Fibroblast of lung (primary cell): ENCODE measurements at regions not wholly inside any gene's neighbourhood (a gene's known extent, or its start where the extent isn't known, plus 50 kb on each side); places are given as distances from the start of the nearest gene placed in this dataset.

Source experiments
- DNase-seq, 2 donors: peaks; one replicate each; pipeline versions ENCODE4 v3.0.0 to v3.0.0-alpha.2; 2010; ENCODE audit warnings: low read depth in 2 of 2
- H2AFZ ChIP-seq: 2 replicates; pipeline ENCODE4 v1.5.1; 2012; ENCODE audit warnings: low read length, control low read depth, inconsistent platforms
- H3K27ac ChIP-seq: 2 replicates; pipeline ENCODE4 v1.5.1; 2011; ENCODE audit warnings: low read length, control low read depth; ENCODE audit not compliant: insufficient read depth
- H3K27me3 ChIP-seq: 2 replicates; pipeline ENCODE4 v1.5.1; 2011; ENCODE audit warnings: mild to moderate bottlenecking, low read length; ENCODE audit not compliant: control insufficient read depth, insufficient read depth
- H3K36me3 ChIP-seq: 2 replicates; pipeline ENCODE4 v1.5.1; 2011; ENCODE audit warnings: low read length; ENCODE audit not compliant: control insufficient read depth, insufficient read depth
- H3K4me1 ChIP-seq: 2 replicates; pipeline ENCODE4 v1.5.1; 2011; ENCODE audit warnings: low read length; ENCODE audit not compliant: control insufficient read depth, insufficient read depth; ENCODE audit errors: extremely low read depth
- H3K4me2 ChIP-seq: 2 replicates; pipeline ENCODE4 v1.5.1; 2011; ENCODE audit warnings: low read length, control low read depth; ENCODE audit not compliant: insufficient read depth; ENCODE audit errors: extremely low read depth
- H3K4me3 ChIP-seq, 4 experiments: fragments of 200-600 bp in 1 of 4; sonication (generic) in 1 of 4; replicated peaks in 1 of 4; 2 replicates each; pipeline ENCODE4 v1.5.1; 2011 to 2016; ENCODE audit warnings: low read length in 4 of 4, low read depth in 3 of 4, mild to moderate bottlenecking in 3 of 4, control low read depth in 2 of 4, inconsistent platforms in 1 of 4, mixed read lengths in 1 of 4; ENCODE audit not compliant: insufficient read depth in 1 of 4; ENCODE audit errors: control extremely low read depth in 1 of 4
- H3K79me2 ChIP-seq: 2 replicates; pipeline ENCODE4 v1.5.1; 2012; ENCODE audit warnings: mild to moderate bottlenecking, low read length, inconsistent platforms; ENCODE audit not compliant: control insufficient read depth, insufficient read depth
- H3K9ac ChIP-seq: 2 replicates; pipeline ENCODE4 v1.5.1; 2011; ENCODE audit warnings: mild to moderate bottlenecking, low read length, control low read depth; ENCODE audit not compliant: insufficient read depth
- H3K9me3 ChIP-seq: 2 replicates; pipeline ENCODE4 v1.5.1; 2012; ENCODE audit warnings: low read depth, low read length; ENCODE audit not compliant: control insufficient read depth, insufficient read depth
- H4K20me1 ChIP-seq: 2 replicates; pipeline ENCODE4 v1.5.1; 2011; ENCODE audit warnings: low read length; ENCODE audit not compliant: control insufficient read depth, insufficient read depth; ENCODE audit errors: extremely low read depth
- CTCF ChIP-seq, 2 donors: IDR thresholded peaks in 1 of 2; conservative IDR thresholded peaks in 1 of 2; 1 replicate in 1 of 2; 2 replicates in 1 of 2; pipeline ENCODE4 v1.5.1; 2011 to 2012; ENCODE audit warnings: low read length in 2 of 2, control low read depth in 1 of 2, inconsistent platforms in 1 of 2, low read depth in 1 of 2, mild to moderate bottlenecking in 1 of 2
- EZH2 ChIP-seq: IDR thresholded peaks from 2 replicates; pipeline ENCODE4 v1.5.1; 2012; ENCODE audit warnings: low read length, control low read depth, mild to moderate bottlenecking; ENCODE audit errors: missing control alignments

- Histone ChIP-seq H3K4me3 (no peak overlapping the region), H3K36me3 (no peaks in the 10 kb centered on the region), H3K79me2 (no peaks in the 10 kb centered on the region), H3K9ac (no peak overlapping the region), H3K27me3 (no peaks in the 10 kb centered on the region), H3K4me1 (no peaks in the 10 kb centered on the region), H3K4me2 (no peak overlapping the region), H3K27ac (no peak overlapping the region), H4K20me1 (no peaks in the 10 kb centered on the region), H3K9me3 (no peaks in the 10 kb centered on the region), H2AFZ (no peak overlapping the region)
- DNase-seq, result no peak
- no peak for TF ChIP-seq EZH2
- TF ChIP-seq CTCF (conservative IDR thresholded peaks at IDR 0.05 in 1 of 2, IDR thresholded peaks at IDR 0.05 in 1 of 2; ENCODE audit: low read depth in 1 of 2, low read length in 2 of 2), result no peak
These were observed 192.5 kb downstream of the SMAD2 start for GRCh38 chr18:47737956-47738355.

- Histone ChIP-seq H3K9me3 (no peaks in the 10 kb centered on the region), H3K4me2 (no peak overlapping the region), H3K9ac (no peak overlapping the region), H3K27me3 (no peaks in the 10 kb centered on the region), H3K27ac (no peak overlapping the region), H3K4me1 (no peaks in the 10 kb centered on the region), H3K36me3 (no peaks in the 10 kb centered on the region), H3K79me2 (no peaks in the 10 kb centered on the region), H3K4me3 (no peak overlapping the region), H4K20me1 (no peaks in the 10 kb centered on the region), H2AFZ (no peak overlapping the region)
- no peak for TF ChIP-seq CTCF (conservative IDR thresholded peaks at IDR 0.05 in 1 of 2, IDR thresholded peaks at IDR 0.05 in 1 of 2; ENCODE audit: low read depth in 1 of 2, low read length in 2 of 2)
- no peak for TF ChIP-seq EZH2
- no peak for DNase-seq
These were observed 193.1 kb downstream of the SMAD2 start for GRCh38 chr18:47737198-47737830.

- Histone ChIP-seq H3K4me1 (no peaks in the 10 kb centered on the region), H4K20me1 (no peaks in the 10 kb centered on the region), H3K27ac (no peak overlapping the region), H3K4me3 (no peak overlapping the region), H2AFZ (no peak overlapping the region), H3K36me3 (no peaks in the 10 kb centered on the region), H3K9ac (no peak overlapping the region), H3K27me3 (no peaks in the 10 kb centered on the region), H3K79me2 (no peaks in the 10 kb centered on the region), H3K4me2 (no peak overlapping the region), H3K9me3 (no peaks in the 10 kb centered on the region)
- DNase-seq, result no peak
- no peak for TF ChIP-seq CTCF (conservative IDR thresholded peaks at IDR 0.05 in 1 of 2, IDR thresholded peaks at IDR 0.05 in 1 of 2; ENCODE audit: low read depth in 1 of 2, low read length in 2 of 2)
- TF ChIP-seq EZH2, result no peak
These were observed 193.9 kb downstream of the SMAD2 start for GRCh38 chr18:47736376-47737140.
